HepG2 (cell line): ENCODE measurements at regions not wholly inside any gene's neighbourhood (a gene's known extent, or its start where the extent isn't known, plus 50 kb on each side); places are given as distances from the start of the nearest gene placed in this dataset.

Experiments
- ATAC-seq: fragments of 200-7000 bp; cut with Tn5 transposase; 3 replicates; pipeline ENCODE4 v1.9.1; 2020; ENCODE audit warnings: mild to moderate bottlenecking, moderate library complexity
- BruUV-seq: library from RNA; stranded (reverse); fragments of 400-500 nt; replicated peaks from 2 replicates; lab custom pipeline; 2021; lab: Mats Ljungman, UMichigan
- CTCF ChIA-PET: fragments of 300-600 bp; formaldehyde crosslinking; extraction: SDS; loops from one replicate; lab custom pipeline; 2021; ENCODE audit warnings: low total read pairs, inconsistent platforms, low intra/inter-chr PET ratio; lab: Yijun Ruan, JAX
- POLR2A ChIA-PET: fragments of 350-600 bp; sonication (Branson Sonifier 250); formaldehyde crosslinking; loops from one replicate; lab custom pipeline; 2020; ENCODE audit warnings: antibody characterized with exemption, inconsistent platforms; lab: Yijun Ruan, JAX
- DNase-seq: peaks from one replicate; pipeline ENCODE4 v3.0.0-alpha.2; 2015; ENCODE audit warnings: low spot score
- FAIRE-seq: peaks from 3 replicates; lab custom pipeline; 2011; peaks lifted over from hg19 to GRCh38; lab: Jason Lieb, UNC
- H2AFZ ChIP-seq: one replicate; pipeline ENCODE4 v1.6.1; 2011; ENCODE audit warnings: low read length, inconsistent platforms
- H3K27ac ChIP-seq: fragments of 300-600 bp; 3 replicates; pipeline ENCODE4 v1.8.0; 2011; ENCODE audit warnings: mixed run types, mild to moderate bottlenecking, mixed read lengths, low read length, inconsistent platforms; ENCODE audit not compliant: insufficient read depth; ENCODE audit errors: extremely low read length
- H3K27me3 ChIP-seq, 2 experiments: fragments of 200-600 bp in 1 of 2; 2 replicates in 1 of 2; 3 replicates in 1 of 2; pipeline versions ENCODE4 v1.6.0 to v1.8.0; 2011; ENCODE audit warnings: low read length in 2 of 2, mild to moderate bottlenecking in 2 of 2, moderate library complexity in 2 of 2, inconsistent platforms in 1 of 2; ENCODE audit not compliant: insufficient read depth in 2 of 2, control insufficient read depth in 1 of 2
- H3K36me3 ChIP-seq, 2 experiments: fragments of 200-600 bp in 1 of 2; replicated peaks in 1 of 2; 2 replicates in 1 of 2; 3 replicates in 1 of 2; pipeline versions ENCODE4 v1.5.1 to v1.8.0; 2011; ENCODE audit warnings: low read length in 2 of 2, inconsistent platforms in 1 of 2; ENCODE audit not compliant: insufficient read depth in 2 of 2, control insufficient read depth in 1 of 2
- H3K4me1 ChIP-seq: 2 replicates; pipeline ENCODE4 v1.5.1; 2012; ENCODE audit warnings: low read length, inconsistent platforms; ENCODE audit not compliant: insufficient read depth
- H3K4me2 ChIP-seq: 2 replicates; pipeline ENCODE4 v1.6.0; 2011; ENCODE audit warnings: low read depth, low read length, inconsistent platforms
- H3K4me3 ChIP-seq, 3 experiments: fragments of 200-600 bp in 1 of 3; sonication (generic), shearing (Covaris generic) in 1 of 3; replicated peaks in 1 of 3; 2 replicates each; pipeline ENCODE4 v1.5.1; 2011 to 2016; ENCODE audit warnings: low read length in 3 of 3, inconsistent platforms in 2 of 3, low read depth in 2 of 3, mild to moderate bottlenecking in 2 of 3, control low read depth in 1 of 3, mixed read lengths in 1 of 3; ENCODE audit not compliant: insufficient read depth in 1 of 3
- H3K79me2 ChIP-seq: one replicate; pipeline ENCODE4 v1.6.1; 2011; ENCODE audit warnings: low read length, inconsistent platforms; ENCODE audit not compliant: insufficient read depth
- H3K9ac ChIP-seq: 2 replicates; pipeline ENCODE4 v1.6.0; 2011; ENCODE audit warnings: mild to moderate bottlenecking, low read depth, low read length, inconsistent platforms; ENCODE audit not compliant: insufficient read depth
- H3K9me3 ChIP-seq: 2 replicates; pipeline ENCODE4 v1.5.1; 2012; ENCODE audit warnings: mild to moderate bottlenecking, low read length
- H4K20me1 ChIP-seq: 2 replicates; pipeline ENCODE4 v1.6.0; 2011; ENCODE audit warnings: inconsistent platforms, mild to moderate bottlenecking, low read length, moderate library complexity; ENCODE audit not compliant: insufficient read depth
- BRF2 ChIP-seq: sonication (generic); formaldehyde crosslinking; IDR thresholded peaks from 2 replicates; pipeline ENCODE4 v1.8.1; 2022; ENCODE audit warnings: mild to moderate bottlenecking, missing genetic modification reagents
- JUNB ChIP-seq: sonication (generic); formaldehyde crosslinking; IDR thresholded peaks from 2 replicates; pipeline ENCODE4 v1.8.0; 2022; ENCODE audit warnings: missing genetic modification reagents, mild to moderate bottlenecking, borderline replicate concordance
- MAFF ChIP-seq: IDR thresholded peaks from 2 replicates; pipeline ENCODE4 v1.6.1; 2011; ENCODE audit warnings: low read depth, low read length, improper control_type of control experiment
- MAFK ChIP-seq, 2 experiments: IDR thresholded peaks in 1 of 2; conservative IDR thresholded peaks in 1 of 2; 2 replicates each; pipeline ENCODE4 v1.6.1; 2011; ENCODE audit warnings: improper control_type of control experiment in 2 of 2, low read length in 2 of 2
- ZNF788 ChIP-seq: sonication (generic); formaldehyde crosslinking; IDR thresholded peaks from 2 replicates; pipeline ENCODE4 v1.5.0; 2020; ENCODE audit warnings: mild to moderate bottlenecking, missing genetic modification reagents, borderline replicate concordance
- WGBS: methylation state at CpG from one replicate; pipeline ENCODE4 v1.1.6; 2017; ENCODE audit warnings: low lambda C conversion rate; 5-methylcytosine and 5-hydroxymethylcytosine counted together
- in situ Hi-C: cut with HindIII; loops from 2 replicates; pipeline ENCODE4 v1.10.0; 2017; ENCODE audit warnings: low pct_unique_long_range_greater_than_20kb; ENCODE audit not compliant: extremely low pct_ligation_motif_present
- intact Hi-C: fragments of 100-400 bp; cut with micrococcal nuclease; formaldehyde crosslinking; loops from one replicate; pipeline ENCODE4 v1.10.0; 2022; ENCODE audit not compliant: unreplicated experiment
- TF ChIP-seq, protein P1 (sequence below): sonication (generic); formaldehyde crosslinking; IDR thresholded peaks from 2 replicates; pipeline ENCODE4 v1.4.0; 2020; ENCODE audit warnings: missing genetic modification reagents, low read depth, mild to moderate bottlenecking, borderline replicate concordance
- TF ChIP-seq, protein P2 (sequence below): sonication (generic); formaldehyde crosslinking; IDR thresholded peaks from 2 replicates; pipeline ENCODE4 v1.4.0; 2020; ENCODE audit warnings: low read depth, mild to moderate bottlenecking, missing genetic modification reagents
- TF ChIP-seq, protein P3 (sequence below): IDR thresholded peaks from 2 replicates; pipeline ENCODE4 v1.6.1; 2016

DNA sequence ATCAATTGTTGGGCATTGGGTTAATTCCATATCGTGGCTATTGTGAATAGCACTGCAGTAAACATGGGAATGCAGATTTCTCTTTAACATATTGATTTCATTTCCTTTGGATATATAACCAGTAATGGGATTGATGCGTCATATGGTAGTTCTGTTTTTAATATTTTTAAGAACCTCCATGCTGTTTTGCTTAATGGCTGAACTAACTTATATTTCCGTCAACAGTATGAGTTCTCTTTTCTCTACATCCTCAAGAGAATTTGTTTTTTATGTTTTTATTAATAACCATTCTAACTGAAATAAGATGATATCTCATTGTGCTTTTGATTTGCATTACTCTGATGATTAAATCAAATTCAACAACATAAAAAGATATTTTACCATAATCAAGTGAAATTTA, 228.5 kb upstream of the FSIP2 start (continued):
- TF ChIP-seq, protein P1, sequence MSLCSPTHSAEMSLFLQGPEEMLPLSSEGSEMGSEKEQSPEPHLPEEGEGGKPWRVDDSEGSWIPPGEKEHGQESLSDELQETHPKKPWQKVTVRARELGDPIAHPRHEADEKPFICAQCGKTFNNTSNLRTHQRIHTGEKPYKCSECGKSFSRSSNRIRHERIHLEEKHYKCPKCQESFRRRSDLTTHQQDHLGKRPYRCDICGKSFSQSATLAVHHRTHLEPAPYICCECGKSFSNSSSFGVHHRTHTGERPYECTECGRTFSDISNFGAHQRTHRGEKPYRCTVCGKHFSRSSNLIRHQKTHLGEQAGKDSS: no peak
- TF ChIP-seq, protein P2, sequence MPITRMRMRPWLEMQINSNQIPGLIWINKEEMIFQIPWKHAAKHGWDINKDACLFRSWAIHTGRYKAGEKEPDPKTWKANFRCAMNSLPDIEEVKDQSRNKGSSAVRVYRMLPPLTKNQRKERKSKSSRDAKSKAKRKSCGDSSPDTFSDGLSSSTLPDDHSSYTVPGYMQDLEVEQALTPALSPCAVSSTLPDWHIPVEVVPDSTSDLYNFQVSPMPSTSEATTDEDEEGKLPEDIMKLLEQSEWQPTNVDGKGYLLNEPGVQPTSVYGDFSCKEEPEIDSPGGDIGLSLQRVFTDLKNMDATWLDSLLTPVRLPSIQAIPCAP (CRISPR knock-in tag): no peak
- no peak for TF ChIP-seq BRF2 (CRISPR knock-in tag)
- no peak for TF ChIP-seq ZNF788 (CRISPR knock-in tag)
- TF ChIP-seq, protein P3, sequence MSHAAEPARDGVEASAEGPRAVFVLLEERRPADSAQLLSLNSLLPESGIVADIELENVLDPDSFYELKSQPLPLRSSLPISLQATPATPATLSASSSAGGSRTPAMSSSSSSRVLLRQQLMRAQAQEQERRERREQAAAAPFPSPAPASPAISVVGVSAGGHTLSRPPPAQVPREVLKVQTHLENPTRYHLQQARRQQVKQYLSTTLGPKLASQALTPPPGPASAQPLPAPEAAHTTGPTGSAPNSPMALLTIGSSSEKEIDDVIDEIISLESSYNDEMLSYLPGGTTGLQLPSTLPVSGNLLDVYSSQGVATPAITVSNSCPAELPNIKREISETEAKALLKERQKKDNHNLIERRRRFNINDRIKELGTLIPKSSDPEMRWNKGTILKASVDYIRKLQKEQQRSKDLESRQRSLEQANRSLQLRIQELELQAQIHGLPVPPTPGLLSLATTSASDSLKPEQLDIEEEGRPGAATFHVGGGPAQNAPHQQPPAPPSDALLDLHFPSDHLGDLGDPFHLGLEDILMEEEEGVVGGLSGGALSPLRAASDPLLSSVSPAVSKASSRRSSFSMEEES (CRISPR knock-in tag): no peak

DNA sequence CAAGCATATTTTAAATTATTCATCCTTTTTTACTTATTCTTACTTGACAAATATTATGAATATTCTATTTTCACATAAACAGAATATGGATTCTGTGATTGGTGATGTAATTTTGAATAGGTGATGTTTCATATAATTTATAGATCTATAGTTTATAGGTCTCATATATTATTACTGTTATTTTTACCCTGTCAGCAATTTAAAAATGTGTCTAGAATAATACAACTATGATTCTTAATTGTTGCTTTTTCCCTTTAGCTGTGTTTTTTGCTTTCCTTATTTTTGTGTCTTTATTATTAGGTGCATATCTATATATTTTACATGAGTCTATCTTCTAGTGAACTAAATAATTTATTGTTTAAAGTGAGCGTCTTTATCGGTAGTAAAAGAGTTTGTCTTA, 226.7 kb upstream of the FSIP2 start:
- intact Hi-C loops (no loop called here), in situ Hi-C loops (no loop called here)
- H3K79me2 ChIP-seq: no peaks in the 10 kb centered on the region
- no peaks in the 10 kb centered on the region for H3K4me1 ChIP-seq
- H3K9me3 ChIP-seq: peaks cover 70% of the 10 kb centered on the region
- ChIA-PET POLR2A (no interaction called here), CTCF (no interaction called here)
- no peaks in the 10 kb centered on the region for H3K27me3 ChIP-seq
- ATAC-seq: no peak
- no peaks in the 10 kb centered on the region for H4K20me1 ChIP-seq
- H3K4me3 ChIP-seq: no peak overlapping the region
- no peak overlapping the region for H3K9ac ChIP-seq
- no peak overlapping the region for H3K4me2 ChIP-seq
- WGBS: 64% methylated on average over 2 of the region's 2 CpGs
- no peaks in the 10 kb centered on the region for H3K36me3 ChIP-seq
- no peak for TF ChIP-seq JUNB (CRISPR knock-in tag)
- TF ChIP-seq MAFF: peak; percentile 86
- peak; percentile 81 to 93 for TF ChIP-seq MAFK (conservative IDR thresholded peaks at IDR 0.05 in 1 of 2, IDR thresholded peaks at IDR 0.05 in 1 of 2; ENCODE audit: low read length in 2 of 2)
- H2AFZ ChIP-seq: no peak overlapping the region
- H3K27ac ChIP-seq: no peak overlapping the region
- BruUV-seq: no TSS peak
- FAIRE-seq: no peak
- DNase-seq: no peak
